ENCODE measurements at regions not wholly inside any gene's neighbourhood (a gene's known extent, or its start where the extent isn't known, plus 50 kb on each side); places are given as distances from the start of the nearest gene placed in this dataset.
"Not testable (repeated sequence)": the region's sequence is repeated elsewhere in the genome, so short reads cannot be mapped to it uniquely, and the experiment has no call there.

GRCh38 chr2:56589194-56589593 lies 405.4 kb downstream of the CCDC85A start:
- no peak for ATAC-seq
- intact Hi-C loops (cut with DNase I) = no loop called here

GRCh38 chr2:56589835-56590234 lies 406.0 kb downstream of the CCDC85A start:
- intact Hi-C loops (cut with DNase I) = no loop called here
- no peak for ATAC-seq
- no peak for DNase-seq

More at GRCh38 chr2:56589194-56589593, 405.4 kb downstream of the CCDC85A start:
- DNase-seq = no peak

DNA sequence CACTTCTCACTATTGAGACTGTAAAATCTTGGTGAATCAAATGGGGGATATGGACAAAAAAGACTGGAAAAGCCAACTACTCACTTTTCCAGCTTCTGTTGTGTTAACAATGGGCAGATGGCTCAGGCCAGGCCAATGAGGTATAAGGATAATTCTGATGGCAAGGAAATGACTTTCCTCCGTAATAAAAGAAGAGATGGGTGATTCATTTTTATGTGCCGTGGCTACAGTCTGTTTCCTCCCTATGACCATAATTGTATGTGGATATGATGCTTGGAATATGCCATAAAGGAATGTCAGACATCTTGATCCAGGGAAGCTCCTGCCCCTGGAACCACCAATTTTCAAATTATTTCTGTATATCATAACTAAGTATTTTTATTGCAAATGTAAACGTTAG lies 406.8 kb downstream of the CCDC85A start:
- intact Hi-C loops (cut with DNase I) = no loop called here
- no peak for ATAC-seq
- DNase-seq = no peak

DNA sequence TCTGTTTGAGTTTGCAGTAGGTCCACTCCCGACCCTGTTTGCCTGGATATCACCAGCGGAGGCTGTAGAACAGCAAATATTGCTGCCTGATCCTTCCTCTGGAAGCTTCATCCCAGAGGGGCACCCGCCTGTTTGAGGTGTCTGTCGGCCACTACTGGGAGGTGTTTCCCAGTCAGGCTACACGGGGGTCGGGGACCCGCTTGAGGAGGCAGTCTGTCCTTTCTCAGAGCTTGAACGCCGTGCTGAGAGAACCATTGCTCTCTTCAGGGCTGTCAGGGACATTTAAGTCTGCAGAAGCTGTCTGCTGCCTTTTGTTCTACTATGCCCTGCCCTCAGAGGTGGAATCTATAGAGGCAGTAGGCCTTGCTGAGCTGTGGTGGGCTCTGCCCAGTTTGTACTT lies 422.3 kb downstream of the CCDC85A start:
- intact Hi-C loops (cut with DNase I); ATAC-seq; DNase-seq: not testable (repeated sequence)

- intact Hi-C loops (cut with DNase I) = no loop called here
Observed at GRCh38 chr2:56613254-56613653, 429.5 kb downstream of the CCDC85A start.

GRCh38 chr2:56613920-56614319 lies 430.1 kb downstream of the CCDC85A start:
- DNase-seq (no peak), ATAC-seq (no peak)
- intact Hi-C loops (cut with DNase I) = no loop called here

More at GRCh38 chr2:56613254-56613653, 429.5 kb downstream of the CCDC85A start:
- DNase-seq (no peak), ATAC-seq (no peak)

DNA sequence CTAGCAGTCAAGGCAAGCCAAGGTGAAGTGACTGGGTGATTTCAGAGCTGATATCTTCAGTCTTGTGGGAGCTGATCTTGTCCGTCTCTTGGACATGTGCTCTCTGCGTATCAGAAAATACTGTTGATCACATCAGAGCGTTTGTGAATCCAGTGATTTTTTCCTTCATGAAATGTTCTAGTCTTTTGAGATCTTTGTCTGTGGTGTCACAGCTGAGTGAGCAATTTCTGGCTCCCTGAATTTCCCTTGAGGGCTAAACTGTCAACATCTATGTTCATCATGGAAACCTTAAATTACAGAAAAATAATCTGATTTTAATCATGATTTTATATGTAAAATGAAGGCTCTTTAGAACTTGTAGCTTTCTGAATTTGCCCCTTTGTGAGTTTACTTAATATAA lies 432.0 kb downstream of the CCDC85A start:
- intact Hi-C loops (cut with DNase I) = no loop called here
- no peak for ATAC-seq

GRCh38 chr2:56624181-56624580 lies 440.4 kb downstream of the CCDC85A start:
- intact Hi-C loops (cut with DNase I) = no loop called here
- no peak for DNase-seq
- no peak for ATAC-seq

More for the DNA sequence above, 432.0 kb downstream of the CCDC85A start:
- DNase-seq = no peak

DNA sequence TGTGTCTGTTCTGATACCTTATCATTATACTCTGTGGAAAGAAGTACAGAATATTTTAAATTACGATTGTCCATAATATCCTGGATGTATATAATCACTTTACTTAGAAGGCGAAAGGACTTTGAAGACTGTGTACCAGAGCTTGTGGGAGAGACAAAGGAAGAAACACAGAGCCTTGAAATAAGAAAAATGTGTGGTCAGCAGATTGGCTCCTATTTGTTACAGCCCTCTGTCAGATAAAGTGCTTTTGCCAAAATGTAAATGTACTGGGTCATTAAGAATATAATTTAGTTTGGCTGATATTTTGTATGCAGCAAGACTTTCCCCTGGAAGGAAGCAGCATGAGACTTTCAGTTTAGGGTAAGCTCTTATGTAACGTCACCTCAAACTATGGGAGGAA lies 443.1 kb downstream of the CCDC85A start:
- intact Hi-C loops (cut with DNase I) = no loop called here
- ATAC-seq = no peak
- no peak for DNase-seq

DNA sequence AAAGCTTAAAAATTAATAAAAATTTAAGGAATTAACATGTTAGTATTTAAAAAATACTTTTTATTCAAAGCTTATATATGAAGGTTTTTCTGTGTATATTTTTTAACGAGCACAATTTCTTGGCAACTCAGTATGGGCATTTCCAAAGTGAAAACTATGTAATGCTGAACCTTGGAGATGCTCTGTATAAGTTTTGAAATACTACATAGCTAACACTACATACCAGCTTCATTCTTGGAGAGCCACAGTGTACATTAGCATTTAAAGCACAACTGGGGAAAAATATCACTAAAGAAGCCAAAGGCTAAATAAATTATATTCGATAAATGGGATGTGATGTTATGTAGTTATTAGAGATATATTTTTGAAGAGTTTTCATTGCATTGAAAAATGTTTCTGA lies 446.5 kb downstream of the CCDC85A start:
- DNase-seq (no peak), ATAC-seq (no peak)
- intact Hi-C loops (cut with DNase I) = no loop called here

DNA sequence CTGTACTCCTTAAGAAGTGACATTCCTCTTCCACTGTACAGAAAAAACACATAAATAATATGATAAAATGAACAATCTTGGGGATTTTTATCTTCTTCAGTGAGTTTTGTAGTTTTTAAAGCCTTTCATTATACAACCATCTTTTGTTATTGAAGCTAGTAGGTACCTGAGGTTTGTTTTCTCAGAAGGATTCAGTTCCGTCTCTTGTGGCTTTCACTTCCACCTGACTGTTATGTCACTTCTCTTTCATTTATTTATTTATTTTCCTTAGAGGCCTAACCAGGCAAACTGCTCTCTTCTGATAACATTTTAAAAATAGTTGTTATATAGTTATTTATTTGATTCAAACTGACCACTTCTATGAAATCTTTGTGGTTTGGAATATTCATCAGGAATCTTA lies 464.2 kb downstream of the CCDC85A start:
- no peak for ATAC-seq
- DNase-seq = no peak
- intact Hi-C loops (cut with DNase I) = no loop called here

DNA sequence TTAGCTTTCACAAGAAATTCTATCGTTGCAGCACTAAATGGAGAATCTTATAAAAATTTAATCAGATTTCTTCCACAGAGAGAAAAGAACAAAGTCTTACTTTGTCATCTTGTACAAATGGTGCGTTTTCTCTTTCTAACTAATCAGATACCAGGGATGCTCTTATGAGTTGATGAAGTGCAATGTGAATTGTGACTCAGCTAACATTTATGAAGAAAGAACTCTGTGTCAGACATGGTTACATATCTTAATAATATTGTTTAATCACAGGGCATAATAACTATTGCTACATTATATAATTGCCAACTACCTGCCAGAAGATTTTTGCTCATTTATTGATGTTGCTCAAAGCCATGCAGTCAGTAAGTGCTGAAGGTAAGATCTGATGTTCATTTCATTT lies 465.0 kb downstream of the CCDC85A start:
- DNase-seq (no peak), ATAC-seq (no peak)
- intact Hi-C loops (cut with DNase I) = no loop called here

DNA sequence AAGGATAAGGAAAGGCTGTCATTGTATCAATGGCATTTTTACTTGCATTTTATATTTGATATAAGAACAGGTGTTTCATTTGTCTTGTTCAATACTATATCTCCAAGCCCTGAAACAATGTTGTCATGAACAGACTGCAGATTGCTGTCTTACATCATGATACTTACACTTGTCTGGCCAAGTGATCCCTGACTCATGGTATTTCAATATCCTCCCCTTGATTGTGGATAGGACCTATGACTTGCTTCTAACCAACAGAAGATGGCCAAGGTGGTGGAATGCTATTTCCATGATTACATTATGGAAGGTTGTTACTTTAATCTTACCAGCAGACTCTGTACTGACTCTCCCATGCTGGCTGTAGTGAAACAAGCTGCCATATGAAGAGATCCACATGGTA lies 471.1 kb downstream of the CCDC85A start:
- DNase-seq (no peak), ATAC-seq (no peak)
- intact Hi-C loops (cut with DNase I) = no loop called here

DNA sequence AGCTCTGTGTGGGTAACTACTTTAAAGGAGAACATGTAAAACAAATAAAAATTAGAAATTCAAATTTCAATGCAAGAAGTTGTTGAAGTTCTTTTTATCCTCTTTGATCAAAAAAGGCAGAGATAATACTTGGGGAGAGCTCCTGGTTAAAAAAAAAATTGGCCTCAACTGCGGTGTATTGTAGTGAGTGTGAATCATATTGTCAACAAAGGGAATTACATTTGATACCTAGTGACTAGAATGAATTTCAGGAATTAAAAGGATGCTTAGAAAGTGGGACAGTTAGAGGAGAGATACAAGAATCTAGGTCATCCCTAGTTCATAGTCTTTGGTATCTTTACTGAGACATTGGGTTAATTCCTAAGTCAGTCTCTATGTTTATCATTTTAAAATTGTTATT lies 473.0 kb downstream of the CCDC85A start:
- intact Hi-C loops (cut with DNase I) = no loop called here
- DNase-seq (no peak), ATAC-seq (no peak)

GRCh38 chr2:56666777-56667176 lies 483.0 kb downstream of the CCDC85A start:
- DNase-seq (no peak), ATAC-seq (no peak)
- intact Hi-C loops (cut with DNase I) = no loop called here

DNA sequence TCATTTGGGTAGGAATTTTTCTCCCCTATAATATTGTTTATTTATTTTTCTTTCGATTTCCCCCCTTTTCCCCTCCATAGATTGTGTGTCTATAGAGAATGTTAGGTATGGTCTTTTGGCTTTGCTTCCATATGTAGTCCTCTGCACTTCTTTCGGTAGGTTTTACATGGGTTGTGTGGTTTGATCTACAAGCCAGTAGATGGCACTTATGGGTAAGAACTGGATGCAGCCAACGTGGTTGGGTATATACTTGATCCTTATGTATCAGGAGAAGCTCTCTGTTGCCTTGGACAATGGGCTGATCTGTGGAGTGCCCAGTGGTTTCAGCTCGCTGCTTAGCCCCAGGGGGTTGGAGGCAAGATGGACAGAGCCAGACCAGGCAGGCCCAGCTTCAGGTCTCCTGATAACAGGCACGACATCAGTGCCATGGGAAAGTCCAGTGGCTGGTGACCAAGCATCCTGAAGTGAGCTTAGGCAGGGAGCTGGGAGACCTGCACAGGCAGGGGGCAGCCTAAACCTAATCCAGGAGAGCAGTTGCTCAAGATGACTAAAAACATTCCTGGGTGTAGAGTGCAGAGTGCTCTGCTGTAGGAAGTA lies 488.3 kb downstream of the CCDC85A start:
- no peak for DNase-seq
- no peak for ATAC-seq
- intact Hi-C loops (cut with DNase I) = no loop called here

- ATAC-seq (no peak), DNase-seq (no peak)
- intact Hi-C loops (cut with DNase I) = no loop called here
Observed at GRCh38 chr2:56674084-56674483, 490.3 kb downstream of the CCDC85A start.

GRCh38 chr2:56676966-56677365 lies 493.2 kb downstream of the CCDC85A start:
- no peak for ATAC-seq
- intact Hi-C loops (cut with DNase I) = no loop called here
- DNase-seq = no peak

- ATAC-seq (no peak), DNase-seq (no peak)
- intact Hi-C loops (cut with DNase I) = no loop called here
Observed at GRCh38 chr2:56680971-56681631, 497.3 kb downstream of the CCDC85A start.

- intact Hi-C loops (cut with DNase I) = no loop called here
- DNase-seq (no peak), ATAC-seq (no peak)
Observed at GRCh38 chr2:56681659-56682396, 498.0 kb downstream of the CCDC85A start.

GRCh38 chr2:56682397-56682760 lies 498.6 kb downstream of the CCDC85A start:
- ATAC-seq (no peak), DNase-seq (no peak)
- intact Hi-C loops (cut with DNase I) = no loop called here

Data from left cardiac atrium (tissue), 4 donors.